ENCODE measurements at regions not wholly inside any gene's neighbourhood (a gene's known extent, or its start where the extent isn't known, plus 50 kb on each side); places are given as distances from the start of the nearest gene placed in this dataset.

DNA sequence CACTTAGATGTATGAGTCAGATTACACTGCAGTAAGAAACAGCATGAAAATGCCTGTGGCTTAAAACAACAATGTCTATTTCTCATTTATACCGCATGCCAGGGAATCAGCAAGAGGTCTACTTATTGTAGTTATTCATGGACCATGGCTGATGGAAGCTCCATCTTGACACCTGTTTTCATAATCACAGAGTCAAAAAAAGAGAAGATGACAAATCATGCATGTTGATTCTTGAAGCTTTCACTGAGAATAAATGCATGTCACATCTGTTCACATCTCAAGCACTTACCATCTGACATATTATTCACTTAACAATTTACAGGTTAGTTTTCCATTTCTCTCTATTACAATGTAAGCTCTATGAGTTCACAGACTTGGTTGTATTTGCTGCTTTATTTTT, 194.2 kb upstream of the SLITRK2 start:
- H3K36me3 ChIP-seq: no peaks in the 10 kb centered on the region
- no peak overlapping the region for H3K4me3 ChIP-seq
- H3K27ac ChIP-seq: no peak overlapping the region
- 81% methylated on average over 1 of the region's 1 CpG for WGBS
- no peak for DNase-seq (ENCODE audit: low spot score in 2 of 2)
- no peak for TF ChIP-seq POLR2A (IDR thresholded peaks at IDR 0.05)
- no peak for TF ChIP-seq CTCF (IDR thresholded peaks at IDR 0.05)
- no peak for TF ChIP-seq EP300 (IDR thresholded peaks at IDR 0.05)
- no peak for TF ChIP-seq POLR2AphosphoS5 (IDR thresholded peaks at IDR 0.05)
- H3K27me3 ChIP-seq: no peaks in the 10 kb centered on the region
- H3K4me1 ChIP-seq: no peaks in the 10 kb centered on the region
- no peaks in the 10 kb centered on the region for H3K9me3 ChIP-seq

GRCh38 chrX:145630081-145630480, 187.5 kb upstream of the SLITRK2 start:
- Histone ChIP-seq H3K9me3 (no peaks in the 10 kb centered on the region), H3K4me1 (no peaks in the 10 kb centered on the region), H3K27me3 (no peaks in the 10 kb centered on the region), H3K4me3 (no peak overlapping the region), H3K36me3 (no peaks in the 10 kb centered on the region), H3K27ac (no peak overlapping the region)
- 87% methylated on average over 21 of the region's 21 CpGs for WGBS
- no peak for TF ChIP-seq EP300 (IDR thresholded peaks at IDR 0.05)
- no peak for TF ChIP-seq POLR2AphosphoS5 (IDR thresholded peaks at IDR 0.05)
- no peak for TF ChIP-seq CTCF (IDR thresholded peaks at IDR 0.05)
- TF ChIP-seq POLR2A (IDR thresholded peaks at IDR 0.05): no peak
- DNase-seq (ENCODE audit: low spot score in 2 of 2): no peak

DNA sequence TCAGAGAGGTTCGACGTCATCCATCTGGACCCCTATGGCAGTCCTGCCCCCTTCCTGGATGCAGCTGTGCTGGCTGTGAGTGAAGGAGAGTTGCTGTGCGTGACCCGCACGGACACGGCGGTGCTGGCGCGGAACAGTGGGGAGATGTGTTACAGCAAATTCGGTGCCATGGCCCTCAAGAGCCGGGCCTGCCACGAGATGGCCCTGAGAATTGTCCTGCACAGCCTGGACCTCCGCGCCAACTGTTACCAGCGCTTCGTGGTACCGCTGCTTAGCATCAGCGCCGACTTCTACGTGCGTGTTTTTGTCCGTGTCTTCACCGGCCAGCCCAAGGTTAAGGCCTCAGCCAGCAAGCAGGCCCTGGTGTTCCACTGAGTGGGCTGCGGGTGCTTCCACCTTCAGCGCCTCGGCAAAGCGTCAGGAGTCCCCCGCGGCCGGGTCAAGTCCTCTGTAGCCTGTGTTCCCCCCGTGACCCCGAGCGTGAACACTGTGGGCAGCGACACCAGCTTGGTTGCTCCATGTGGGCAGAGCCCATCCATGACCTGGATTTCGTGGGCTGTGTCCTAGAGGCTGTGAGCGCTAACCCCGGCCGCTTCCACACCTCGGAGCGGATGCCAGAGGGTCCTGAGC, 186.7 kb upstream of the SLITRK2 start:
- H3K4me1 ChIP-seq: no peaks in the 10 kb centered on the region
- no peak for DNase-seq (ENCODE audit: low spot score in 2 of 2)
- H3K36me3 ChIP-seq: no peaks in the 10 kb centered on the region
- H3K4me3 ChIP-seq: no peak overlapping the region
- no peak overlapping the region for H3K27ac ChIP-seq
- H3K9me3 ChIP-seq: no peaks in the 10 kb centered on the region
- TF ChIP-seq EP300 (IDR thresholded peaks at IDR 0.05) (no peak), POLR2AphosphoS5 (IDR thresholded peaks at IDR 0.05) (no peak), POLR2A (IDR thresholded peaks at IDR 0.05) (no peak), CTCF (IDR thresholded peaks at IDR 0.05) (no peak)
- WGBS: 97% methylated on average over 23 of the region's 40 CpGs
- H3K27me3 ChIP-seq: no peaks in the 10 kb centered on the region

- DNase-seq (ENCODE audit: low spot score in 2 of 2): no peak
- H3K9me3 ChIP-seq: no peaks in the 10 kb centered on the region
- TF ChIP-seq EP300 (IDR thresholded peaks at IDR 0.05) (no peak), POLR2AphosphoS5 (IDR thresholded peaks at IDR 0.05) (no peak), POLR2A (IDR thresholded peaks at IDR 0.05) (no peak)
- H3K27ac ChIP-seq: no peak overlapping the region
- WGBS: 94% methylated on average over 22 of the region's 29 CpGs
- no peak overlapping the region for H3K4me3 ChIP-seq
- no peaks in the 10 kb centered on the region for H3K4me1 ChIP-seq
- no peaks in the 10 kb centered on the region for H3K27me3 ChIP-seq
- H3K36me3 ChIP-seq: no peaks in the 10 kb centered on the region
Measured at GRCh38 chrX:145631461-145631951, 186.1 kb upstream of the SLITRK2 start.

DNA sequence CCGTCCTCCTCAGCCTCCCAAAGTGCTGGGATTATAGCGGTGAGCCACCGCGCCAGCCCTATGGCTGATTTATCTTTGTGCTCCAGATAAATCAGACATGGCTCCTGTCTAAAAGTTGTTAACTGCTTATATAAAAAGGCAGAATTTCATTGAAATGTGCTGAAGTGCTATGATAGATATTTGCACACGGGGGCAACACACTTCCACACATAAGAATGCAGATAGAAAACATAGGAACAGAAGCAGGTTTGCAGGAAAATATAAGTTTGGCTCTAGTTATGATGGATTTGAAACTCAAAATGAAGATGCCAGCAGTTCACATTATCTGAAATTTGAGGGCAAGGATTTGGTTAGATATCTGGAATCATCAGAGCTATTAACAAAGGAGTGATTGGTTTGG, 163.1 kb upstream of the SLITRK2 start:
- no peak overlapping the region for H3K4me3 ChIP-seq
- H3K36me3 ChIP-seq: no peaks in the 10 kb centered on the region
- H3K27ac ChIP-seq: no peak overlapping the region
- H3K9me3 ChIP-seq: no peaks in the 10 kb centered on the region
- no peak for DNase-seq (ENCODE audit: low spot score in 2 of 2)
- no peaks in the 10 kb centered on the region for H3K27me3 ChIP-seq
- WGBS: 80% methylated on average over 5 of the region's 5 CpGs
- H3K4me1 ChIP-seq: no peaks in the 10 kb centered on the region
- no peak for TF ChIP-seq EP300 (IDR thresholded peaks at IDR 0.05)
- no peak for TF ChIP-seq POLR2A (IDR thresholded peaks at IDR 0.05)
- no peak for TF ChIP-seq POLR2AphosphoS5 (IDR thresholded peaks at IDR 0.05)
- TF ChIP-seq CTCF (IDR thresholded peaks at IDR 0.05): no peak

DNA sequence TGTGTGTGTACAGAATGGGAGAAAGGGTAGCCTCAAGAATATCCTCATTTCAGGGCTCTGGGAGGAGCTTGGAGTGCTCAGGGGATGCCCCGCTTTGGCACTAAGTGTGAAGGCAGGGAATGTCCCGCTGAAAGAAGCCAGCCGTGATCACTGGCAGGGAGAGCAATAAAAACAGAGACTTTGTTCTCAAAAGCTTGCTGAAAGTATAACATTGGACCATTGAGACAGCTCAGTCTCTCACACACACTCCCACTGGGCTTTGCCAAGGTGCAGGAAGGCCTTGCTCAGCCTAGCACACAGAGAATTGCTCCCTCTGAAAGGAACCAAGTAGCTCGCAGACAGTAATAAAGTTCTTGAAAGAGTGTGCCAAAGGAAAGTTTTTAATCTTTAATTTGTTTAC, 143.8 kb upstream of the SLITRK2 start:
- Histone ChIP-seq H3K36me3 (no peaks in the 10 kb centered on the region), H3K9me3 (no peaks in the 10 kb centered on the region), H3K4me1 (no peaks in the 10 kb centered on the region), H3K4me3 (no peak overlapping the region), H3K27me3 (no peaks in the 10 kb centered on the region), H3K27ac (no peak overlapping the region)
- DNase-seq (ENCODE audit: low spot score in 2 of 2): no peak
- WGBS: 67% methylated on average over 4 of the region's 4 CpGs
- TF ChIP-seq CTCF (IDR thresholded peaks at IDR 0.05) (no peak), POLR2AphosphoS5 (IDR thresholded peaks at IDR 0.05) (no peak), EP300 (IDR thresholded peaks at IDR 0.05) (no peak), POLR2A (IDR thresholded peaks at IDR 0.05) (no peak)

Measured in suprapubic skin (tissue), 4 donors.